Epithelial cell of esophagus (primary cell): ENCODE measurements at regions not wholly inside any gene's neighbourhood (a gene's known extent, or its start where the extent isn't known, plus 50 kb on each side); places are given as distances from the start of the nearest gene placed in this dataset.

ENCODE experiments used
- DNase-seq: peaks from one replicate; pipeline ENCODE4 v3.0.0; 2010; ENCODE audit warnings: low read depth
- H3K4me3 ChIP-seq: 2 replicates; pipeline ENCODE4 v1.5.1; 2011; ENCODE audit warnings: mild to moderate bottlenecking, low read length, control low read depth
- TF ChIP-seq, protein P1 (sequence below): IDR thresholded peaks from 2 replicates; pipeline ENCODE4 v1.5.1; 2011; ENCODE audit warnings: low read depth, mild to moderate bottlenecking, low read length, control low read depth, inconsistent platforms; ENCODE audit not compliant: insufficient read depth; ENCODE audit errors: missing control alignments

DNA sequence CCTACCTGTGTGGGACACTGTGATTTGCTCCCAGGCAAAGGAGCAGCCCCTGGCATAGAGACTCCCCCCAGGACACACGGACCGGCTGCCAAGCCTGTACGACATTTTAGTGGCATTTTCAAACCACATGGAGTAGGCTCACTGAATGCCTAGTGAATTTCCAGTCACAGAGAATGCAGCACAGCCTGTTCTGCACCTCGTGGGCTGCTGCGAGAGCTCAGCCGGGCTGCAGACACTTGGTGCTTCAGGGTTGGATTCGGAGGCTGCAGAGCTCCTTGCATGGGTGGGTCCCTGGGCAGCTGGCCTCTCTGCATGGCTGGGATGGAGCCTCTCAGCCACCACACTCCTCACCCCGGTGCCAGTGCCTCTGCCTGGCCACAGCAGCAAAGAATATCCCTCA, 51.2 kb upstream of the HNF1B start:
- peak; percentile 21 for DNase-seq
- no peak overlapping the region for H3K4me3 ChIP-seq
- TF ChIP-seq, protein P1, sequence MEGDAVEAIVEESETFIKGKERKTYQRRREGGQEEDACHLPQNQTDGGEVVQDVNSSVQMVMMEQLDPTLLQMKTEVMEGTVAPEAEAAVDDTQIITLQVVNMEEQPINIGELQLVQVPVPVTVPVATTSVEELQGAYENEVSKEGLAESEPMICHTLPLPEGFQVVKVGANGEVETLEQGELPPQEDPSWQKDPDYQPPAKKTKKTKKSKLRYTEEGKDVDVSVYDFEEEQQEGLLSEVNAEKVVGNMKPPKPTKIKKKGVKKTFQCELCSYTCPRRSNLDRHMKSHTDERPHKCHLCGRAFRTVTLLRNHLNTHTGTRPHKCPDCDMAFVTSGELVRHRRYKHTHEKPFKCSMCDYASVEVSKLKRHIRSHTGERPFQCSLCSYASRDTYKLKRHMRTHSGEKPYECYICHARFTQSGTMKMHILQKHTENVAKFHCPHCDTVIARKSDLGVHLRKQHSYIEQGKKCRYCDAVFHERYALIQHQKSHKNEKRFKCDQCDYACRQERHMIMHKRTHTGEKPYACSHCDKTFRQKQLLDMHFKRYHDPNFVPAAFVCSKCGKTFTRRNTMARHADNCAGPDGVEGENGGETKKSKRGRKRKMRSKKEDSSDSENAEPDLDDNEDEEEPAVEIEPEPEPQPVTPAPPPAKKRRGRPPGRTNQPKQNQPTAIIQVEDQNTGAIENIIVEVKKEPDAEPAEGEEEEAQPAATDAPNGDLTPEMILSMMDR: no peak
